22Rv1 (cell line): ENCODE measurements at regions not wholly inside any gene's neighbourhood (a gene's known extent, or its start where the extent isn't known, plus 50 kb on each side); places are given as distances from the start of the nearest gene placed in this dataset.

Source experiments
- ZFX ChIP-seq: fragments of 450-650 bp; IDR thresholded peaks from 2 replicates; pipeline ENCODE4 v1.6.1; 2017; ENCODE audit warnings: antibody characterized with exemption, borderline replicate concordance
- TF ChIP-seq, protein P1 (sequence below): fragments of 450-650 bp; IDR thresholded peaks from 2 replicates; pipeline ENCODE4 v1.5.1; 2017; ENCODE audit warnings: mild to moderate bottlenecking

DNA sequence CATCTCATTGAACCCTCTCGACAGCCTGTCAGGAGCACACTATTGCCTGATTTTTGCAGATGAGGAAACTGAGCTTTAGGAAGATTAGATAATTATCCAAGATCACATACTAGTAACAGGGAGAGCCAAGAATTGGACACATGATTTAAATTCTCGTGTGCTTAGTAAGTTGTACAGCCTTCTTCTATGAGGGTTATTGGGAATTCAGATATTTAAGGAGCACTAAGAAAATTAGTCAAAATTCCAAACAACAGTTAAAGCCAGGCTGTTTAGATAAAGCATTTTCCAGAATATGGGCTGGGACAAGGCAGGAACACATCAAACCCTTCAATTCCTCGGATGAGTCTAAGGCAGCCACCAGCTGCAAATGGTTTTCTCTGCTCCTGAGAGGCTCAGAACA, 148.8 kb downstream of the TMEM30B start:
- TF ChIP-seq, protein P1, sequence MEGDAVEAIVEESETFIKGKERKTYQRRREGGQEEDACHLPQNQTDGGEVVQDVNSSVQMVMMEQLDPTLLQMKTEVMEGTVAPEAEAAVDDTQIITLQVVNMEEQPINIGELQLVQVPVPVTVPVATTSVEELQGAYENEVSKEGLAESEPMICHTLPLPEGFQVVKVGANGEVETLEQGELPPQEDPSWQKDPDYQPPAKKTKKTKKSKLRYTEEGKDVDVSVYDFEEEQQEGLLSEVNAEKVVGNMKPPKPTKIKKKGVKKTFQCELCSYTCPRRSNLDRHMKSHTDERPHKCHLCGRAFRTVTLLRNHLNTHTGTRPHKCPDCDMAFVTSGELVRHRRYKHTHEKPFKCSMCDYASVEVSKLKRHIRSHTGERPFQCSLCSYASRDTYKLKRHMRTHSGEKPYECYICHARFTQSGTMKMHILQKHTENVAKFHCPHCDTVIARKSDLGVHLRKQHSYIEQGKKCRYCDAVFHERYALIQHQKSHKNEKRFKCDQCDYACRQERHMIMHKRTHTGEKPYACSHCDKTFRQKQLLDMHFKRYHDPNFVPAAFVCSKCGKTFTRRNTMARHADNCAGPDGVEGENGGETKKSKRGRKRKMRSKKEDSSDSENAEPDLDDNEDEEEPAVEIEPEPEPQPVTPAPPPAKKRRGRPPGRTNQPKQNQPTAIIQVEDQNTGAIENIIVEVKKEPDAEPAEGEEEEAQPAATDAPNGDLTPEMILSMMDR, result no peak
- TF ChIP-seq ZFX, result no peak
